CD4-positive, alpha-beta T cell treated with Interleukin-4 for 4 hours (primary cell): ENCODE measurements at regions not wholly inside any gene's neighbourhood (a gene's known extent, or its start where the extent isn't known, plus 50 kb on each side); places are given as distances from the start of the nearest gene placed in this dataset.
"Not testable (repeated sequence)": the region's sequence is repeated elsewhere in the genome, so short reads cannot be mapped to it uniquely, and the experiment has no call there.

Experiments
- DNase-seq: peaks from one replicate; pipeline ENCODE4 v3.0.0-alpha.2; 2020

DNA sequence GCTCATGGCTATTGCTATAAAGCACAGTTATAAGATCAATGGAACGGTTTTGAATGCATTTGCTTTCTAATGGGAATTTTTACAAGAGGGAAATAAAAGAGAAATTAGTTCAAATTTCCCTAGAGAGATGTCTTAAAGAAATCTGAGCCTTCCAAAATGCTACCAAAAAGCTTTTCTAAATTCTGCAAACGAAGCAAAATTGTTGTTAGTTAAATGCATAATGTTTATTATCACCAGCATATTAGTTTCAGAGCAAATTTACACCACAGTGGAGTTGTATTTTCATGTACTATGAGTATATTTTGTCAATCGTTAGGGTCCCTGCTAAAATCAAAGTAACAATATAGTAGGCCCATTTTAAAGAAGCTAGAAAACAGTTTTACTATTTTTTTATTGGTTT, 67.4 kb upstream of the KIF2A start:
- DNase-seq: not testable (repeated sequence)

DNA sequence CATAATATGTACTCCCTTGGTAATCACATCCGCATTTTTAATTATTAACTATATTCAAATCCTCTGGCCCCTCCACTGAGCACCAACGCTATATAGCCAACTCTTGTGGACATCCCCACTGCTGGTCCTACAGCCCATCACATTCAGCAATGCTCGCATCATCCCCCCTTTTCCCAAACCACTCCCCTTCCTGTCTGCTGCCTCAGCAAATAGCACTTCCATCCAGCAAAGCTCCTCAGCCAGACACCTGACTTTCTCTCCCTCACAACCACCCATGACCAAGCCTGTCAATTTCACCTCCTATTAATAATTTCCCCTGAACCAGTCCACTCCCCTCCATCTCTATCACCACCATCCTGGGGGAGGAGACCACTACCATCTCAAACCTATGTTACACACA, 65.5 kb upstream of the KIF2A start:
- DNase-seq: not testable (repeated sequence)

- DNase-seq: not testable (repeated sequence)
Measured at GRCh38 chr5:62242000-62242399, 64.0 kb upstream of the KIF2A start.

DNA sequence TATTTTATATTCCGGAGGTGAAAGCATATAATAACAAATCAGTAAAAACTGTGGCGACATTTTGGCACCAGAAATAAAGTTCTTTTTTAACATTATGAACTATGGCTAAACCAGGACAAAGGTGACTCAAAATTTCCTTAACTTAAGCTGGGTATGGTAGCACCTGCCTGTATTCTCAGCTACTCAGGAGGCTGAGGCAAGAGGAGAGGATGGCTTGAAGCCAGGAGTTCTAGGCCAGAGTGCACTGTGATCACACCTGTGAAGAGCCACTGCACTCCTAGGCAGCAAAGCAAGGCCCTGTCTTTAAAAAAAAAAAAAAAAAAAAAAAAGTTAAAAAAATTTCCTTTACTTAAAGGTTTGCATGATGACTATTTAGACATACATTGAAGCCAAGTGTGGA, 63.0 kb upstream of the KIF2A start:
- not testable (repeated sequence) for DNase-seq

DNA sequence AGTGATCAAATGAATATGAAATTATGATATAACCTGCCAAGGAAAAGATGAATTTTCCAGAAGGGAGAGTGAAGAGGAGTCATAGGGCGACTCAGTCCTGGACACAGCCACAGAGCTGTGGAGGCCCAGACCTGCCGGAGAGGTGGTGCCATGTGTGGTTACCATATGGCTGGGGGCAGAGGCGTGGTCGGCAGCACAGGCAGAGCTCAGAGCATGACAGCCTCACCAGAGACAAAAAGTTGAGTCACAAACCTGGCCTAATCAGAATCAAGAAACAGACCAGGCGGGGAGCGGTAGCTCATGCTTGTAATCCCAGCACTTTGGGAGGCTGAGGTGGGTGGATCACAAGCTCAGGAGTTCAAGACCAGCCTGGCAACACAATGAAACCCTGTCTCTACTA, 57.8 kb upstream of the KIF2A start:
- DNase-seq: not testable (repeated sequence)

DNA sequence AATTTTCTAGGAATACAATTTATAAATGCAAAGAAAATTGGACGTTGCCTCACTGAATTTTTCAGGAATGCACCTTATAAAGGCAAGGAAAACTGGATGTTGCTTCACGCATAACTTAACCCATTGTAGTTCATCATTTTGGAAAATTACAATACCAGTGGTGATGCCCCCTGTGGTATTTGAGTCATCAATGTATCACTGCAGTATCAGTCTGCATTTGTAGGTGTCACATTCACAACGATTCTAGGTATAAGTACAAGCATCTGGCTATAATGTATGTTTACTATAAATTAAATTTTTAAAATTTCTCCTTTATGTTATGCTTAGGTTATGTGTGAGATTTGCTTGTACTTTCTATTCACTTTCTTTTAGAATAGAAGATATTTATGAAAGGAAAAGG, 55.9 kb upstream of the KIF2A start:
- not testable (repeated sequence) for DNase-seq

DNA sequence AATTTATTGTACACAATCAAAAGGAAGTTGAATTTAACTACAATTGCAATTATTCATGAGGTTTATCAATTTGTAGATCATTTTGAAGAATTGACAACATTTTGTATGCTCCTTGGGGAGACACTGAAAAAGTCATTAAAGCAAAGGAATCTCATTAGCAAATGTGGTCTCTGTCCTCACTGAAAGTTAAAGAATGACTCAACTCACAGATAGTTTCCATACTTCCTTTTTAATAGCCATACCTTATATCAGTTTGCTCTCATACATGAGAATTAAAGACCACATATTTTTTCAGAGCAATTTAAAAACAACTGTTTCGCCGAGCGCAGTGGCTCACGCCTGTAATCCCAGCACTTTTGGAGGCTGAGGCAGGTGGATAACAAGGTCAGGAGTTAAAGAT, 55.1 kb upstream of the KIF2A start:
- not testable (repeated sequence) for DNase-seq

- not testable (repeated sequence) for DNase-seq
Measured at GRCh38 chr5:62252519-62252918, 53.5 kb upstream of the KIF2A start.

DNA sequence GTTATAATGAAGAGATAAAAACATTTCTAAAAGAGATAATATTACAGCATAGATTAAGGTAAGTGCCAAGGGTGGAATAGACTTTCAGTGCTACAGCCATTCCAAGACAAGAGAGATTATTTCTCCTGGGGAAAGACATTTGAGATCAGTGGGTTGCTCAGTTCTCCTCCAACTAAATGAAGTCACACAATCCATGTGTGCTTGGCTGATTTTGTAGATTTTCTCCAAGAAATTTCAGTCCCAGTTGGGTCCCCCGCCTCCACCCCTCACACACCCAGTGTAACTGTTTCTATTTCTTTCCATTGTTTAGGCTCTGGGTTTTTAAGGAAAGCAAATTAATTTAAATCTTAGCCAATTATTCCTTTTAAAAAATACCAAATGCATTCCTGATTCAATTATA, 50.5 kb upstream of the KIF2A start:
- DNase-seq: not testable (repeated sequence)

DNA sequence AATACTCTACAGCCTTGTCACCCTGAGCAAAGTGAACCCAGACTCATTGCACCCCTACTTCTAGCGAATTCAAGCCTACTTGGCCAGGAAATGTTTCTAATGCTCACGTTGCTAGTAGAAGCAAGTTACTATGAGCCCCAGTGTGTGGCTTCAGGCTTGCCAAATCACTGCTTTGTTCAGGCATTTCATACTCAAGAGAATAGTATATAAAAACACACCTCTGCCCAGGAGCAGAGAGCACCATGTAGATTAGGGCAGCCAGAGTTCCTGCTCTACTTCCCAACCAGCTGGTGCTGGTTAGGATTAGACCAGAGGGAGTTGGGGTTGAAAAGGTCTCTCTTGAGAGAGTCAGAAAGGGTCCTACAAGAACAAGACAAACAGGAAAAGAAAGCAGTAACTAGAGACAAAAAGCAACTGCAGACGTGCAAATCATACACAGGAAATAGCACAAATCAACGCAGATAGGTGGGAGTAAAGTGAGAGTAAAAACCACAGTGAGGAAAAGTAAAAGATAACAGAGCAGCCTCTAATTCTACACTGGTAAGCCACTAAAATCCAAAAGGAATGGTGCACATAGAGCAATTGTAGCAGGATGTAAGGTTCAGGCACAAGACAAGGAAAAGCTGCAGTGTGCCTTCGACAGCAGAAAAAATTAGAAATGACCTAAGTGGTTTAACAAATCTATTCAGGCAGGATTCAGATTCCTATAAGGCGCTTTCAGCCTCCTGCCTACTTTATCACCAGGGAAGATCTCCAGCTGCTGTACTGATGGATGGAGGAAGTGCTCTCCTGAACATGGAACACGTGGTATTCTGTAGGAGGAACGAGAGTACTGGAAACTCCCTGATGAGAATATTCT, 49.6 kb upstream of the KIF2A start:
- DNase-seq: peak; percentile 42
